ENCODE measurements at regions not wholly inside any gene's neighbourhood (a gene's known extent, or its start where the extent isn't known, plus 50 kb on each side); places are given as distances from the start of the nearest gene placed in this dataset.
A peak's percentile ranks its signal among the peaks of the same experiment; 100 is the strongest.

GRCh38 chr2:12510070-12510469, 206.7 kb upstream of the TRIB2 start:
- H3K4me3 Mint-ChIP-seq, result no peak overlapping the region
- H3K9me3 Mint-ChIP-seq, result peaks cover 3% of the 10 kb centered on the region
- H3K27ac Mint-ChIP-seq, result peak overlapping the region in 1 of 2 donors; percentile 13
- no peaks in the 10 kb centered on the region for H3K27me3 Mint-ChIP-seq
- DNase-seq (ENCODE audit: low spot score) (no peak), ATAC-seq (no peak)
- H3K4me1 Mint-ChIP-seq (ENCODE audit: low read depth in 2 of 2), result peaks cover 48 to 52% of the 10 kb centered on the region in 2 donors
- H3K36me3 Mint-ChIP-seq, result no peaks in the 10 kb centered on the region

- Mint-ChIP-seq H3K27ac (no peak overlapping the region), H3K36me3 (no peaks in the 10 kb centered on the region), H3K4me3 (no peak overlapping the region), H3K4me1 (ENCODE audit: low read depth in 2 of 2) (peaks cover 29 to 33% of the 10 kb centered on the region in 2 donors), H3K9me3 (peaks cover 7% of the 10 kb centered on the region), H3K27me3 (peaks cover 0 to 8% of the 10 kb centered on the region in 2 donors)
- DNase-seq (ENCODE audit: low spot score), result no peak
- ATAC-seq, result no peak
Observed at GRCh38 chr2:12513339-12513738, 203.4 kb upstream of the TRIB2 start.

- peak overlapping the region; percentile 43 for H3K4me3 Mint-ChIP-seq
- no peak overlapping the region for H3K27ac Mint-ChIP-seq
- peaks cover 21 to 26% of the 10 kb centered on the region in 2 donors for H3K4me1 Mint-ChIP-seq (ENCODE audit: low read depth in 2 of 2)
- ATAC-seq (no peak), DNase-seq (ENCODE audit: low spot score) (no peak)
- H3K9me3 Mint-ChIP-seq, result peaks cover 4% of the 10 kb centered on the region
- no peaks in the 10 kb centered on the region for H3K36me3 Mint-ChIP-seq
- H3K27me3 Mint-ChIP-seq, result peaks cover 0 to 13% of the 10 kb centered on the region in 2 donors
Observed at GRCh38 chr2:12514168-12514567, 202.6 kb upstream of the TRIB2 start.

GRCh38 chr2:12514631-12515437, 201.9 kb upstream of the TRIB2 start:
- Mint-ChIP-seq H3K4me3 (peak overlapping the region; percentile 43), H3K4me1 (ENCODE audit: low read depth in 2 of 2) (peaks cover 21 to 26% of the 10 kb centered on the region in 2 donors), H3K27ac (no peak overlapping the region), H3K36me3 (no peaks in the 10 kb centered on the region), H3K27me3 (peaks cover 0 to 13% of the 10 kb centered on the region in 2 donors), H3K9me3 (peaks cover 3% of the 10 kb centered on the region)
- ATAC-seq (no peak), DNase-seq (ENCODE audit: low spot score) (no peak)

GRCh38 chr2:12515871-12516270, 200.9 kb upstream of the TRIB2 start:
- no peak for ATAC-seq
- no peak for DNase-seq (ENCODE audit: low spot score)
- no peak overlapping the region for H3K27ac Mint-ChIP-seq
- peaks cover 21 to 26% of the 10 kb centered on the region in 2 donors for H3K4me1 Mint-ChIP-seq (ENCODE audit: low read depth in 2 of 2)
- H3K4me3 Mint-ChIP-seq, result no peak overlapping the region
- no peaks in the 10 kb centered on the region for H3K36me3 Mint-ChIP-seq
- H3K9me3 Mint-ChIP-seq, result peaks cover 3% of the 10 kb centered on the region
- peaks cover 0 to 15% of the 10 kb centered on the region in 2 donors for H3K27me3 Mint-ChIP-seq

GRCh38 chr2:12533337-12534005, 183.3 kb upstream of the TRIB2 start:
- Mint-ChIP-seq H3K27me3 (peaks cover 0 to 3% of the 10 kb centered on the region in 2 donors), H3K36me3 (no peaks in the 10 kb centered on the region), H3K9me3 (no peaks in the 10 kb centered on the region), H3K4me1 (ENCODE audit: low read depth in 2 of 2) (no peaks in the 10 kb centered on the region), H3K27ac (no peak overlapping the region), H3K4me3 (no peak overlapping the region)
- DNase-seq (ENCODE audit: low spot score), result no peak
- no peak for ATAC-seq

GRCh38 chr2:12534646-12535263, 182.0 kb upstream of the TRIB2 start:
- ATAC-seq, result no peak
- Mint-ChIP-seq H3K36me3 (no peaks in the 10 kb centered on the region), H3K27ac (no peak overlapping the region), H3K9me3 (no peaks in the 10 kb centered on the region), H3K27me3 (peaks cover 0 to 3% of the 10 kb centered on the region in 2 donors), H3K4me3 (no peak overlapping the region), H3K4me1 (ENCODE audit: low read depth in 2 of 2) (no peaks in the 10 kb centered on the region)
- no peak for DNase-seq (ENCODE audit: low spot score)

- Mint-ChIP-seq H3K4me1 (ENCODE audit: low read depth in 2 of 2) (no peaks in the 10 kb centered on the region), H3K9me3 (no peaks in the 10 kb centered on the region), H3K36me3 (no peaks in the 10 kb centered on the region), H3K27ac (no peak overlapping the region), H3K27me3 (peaks cover 0 to 3% of the 10 kb centered on the region in 2 donors), H3K4me3 (no peak overlapping the region)
- ATAC-seq (no peak), DNase-seq (ENCODE audit: low spot score) (no peak)
Observed at GRCh38 chr2:12536976-12537375, 179.8 kb upstream of the TRIB2 start.

- Mint-ChIP-seq H3K27ac (no peak overlapping the region), H3K9me3 (no peaks in the 10 kb centered on the region), H3K27me3 (peaks cover 0 to 2% of the 10 kb centered on the region in 2 donors), H3K36me3 (no peaks in the 10 kb centered on the region), H3K4me3 (no peak overlapping the region), H3K4me1 (ENCODE audit: low read depth in 2 of 2) (no peaks in the 10 kb centered on the region)
- ATAC-seq (no peak), DNase-seq (ENCODE audit: low spot score) (no peak)
Observed at GRCh38 chr2:12538138-12538694, 178.5 kb upstream of the TRIB2 start.

GRCh38 chr2:12539336-12539735, 177.4 kb upstream of the TRIB2 start:
- no peaks in the 10 kb centered on the region for H3K27me3 Mint-ChIP-seq
- H3K27ac Mint-ChIP-seq, result no peak overlapping the region

GRCh38 chr2:12539776-12540562, 176.8 kb upstream of the TRIB2 start:
- DNase-seq (ENCODE audit: low spot score), result no peak
- Mint-ChIP-seq H3K4me3 (no peak overlapping the region), H3K9me3 (no peaks in the 10 kb centered on the region), H3K36me3 (no peaks in the 10 kb centered on the region), H3K27ac (no peak overlapping the region), H3K27me3 (no peaks in the 10 kb centered on the region), H3K4me1 (ENCODE audit: low read depth in 2 of 2) (no peaks in the 10 kb centered on the region)
- ATAC-seq, result no peak

More at GRCh38 chr2:12539336-12539735, 177.4 kb upstream of the TRIB2 start:
- DNase-seq (ENCODE audit: low spot score) (no peak), ATAC-seq (no peak)
- Mint-ChIP-seq H3K4me1 (ENCODE audit: low read depth in 2 of 2) (no peaks in the 10 kb centered on the region), H3K4me3 (no peak overlapping the region), H3K36me3 (no peaks in the 10 kb centered on the region), H3K9me3 (no peaks in the 10 kb centered on the region)

- Mint-ChIP-seq H3K4me1 (ENCODE audit: low read depth in 2 of 2) (no peaks in the 10 kb centered on the region), H3K36me3 (no peaks in the 10 kb centered on the region), H3K27ac (no peak overlapping the region), H3K27me3 (no peaks in the 10 kb centered on the region), H3K4me3 (no peak overlapping the region), H3K9me3 (no peaks in the 10 kb centered on the region)
- ATAC-seq (no peak), DNase-seq (ENCODE audit: low spot score) (no peak)
Observed at GRCh38 chr2:12543076-12543977, 173.4 kb upstream of the TRIB2 start.

All from natural killer cell treated with Interleukin-12 subunit alpha and Interleukin-12 subunit beta and Interleukin-15 and Interleukin-18, amount 100 ng/mL, for 72 hours (primary cell).